ENCODE measurements at regions not wholly inside any gene's neighbourhood (a gene's known extent, or its start where the extent isn't known, plus 50 kb on each side); places are given as distances from the start of the nearest gene placed in this dataset.

GRCh38 chr13:30846311-30846710, 59.8 kb upstream of the MEDAG start:
- H3K27me3 ChIP-seq: no peaks in the 10 kb centered on the region
- H3K9me3 ChIP-seq (ENCODE audit: low read depth): no peaks in the 10 kb centered on the region
- H3K4me1 ChIP-seq (ENCODE audit: low read depth): no peaks in the 10 kb centered on the region
- H3K27ac ChIP-seq: no peak overlapping the region
- no peak overlapping the region for H3K4me3 ChIP-seq
- no peak for TF ChIP-seq CTCF (IDR thresholded peaks at IDR 0.05; ENCODE audit: low read depth, low read length)
- no peaks in the 10 kb centered on the region for H3K36me3 ChIP-seq
- peak in 1 of 2 donors; percentile 55 for DNase-seq (ENCODE audit: low read depth in 1 of 2, low spot score in 1 of 2)

- no peak for TF ChIP-seq CTCF (IDR thresholded peaks at IDR 0.05; ENCODE audit: low read depth, low read length)
- H3K4me1 ChIP-seq (ENCODE audit: low read depth): no peaks in the 10 kb centered on the region
Observed at GRCh38 chr13:30846866-30847265, 59.2 kb upstream of the MEDAG start.

GRCh38 chr13:30847650-30848307, 58.3 kb upstream of the MEDAG start:
- no peak for TF ChIP-seq CTCF (IDR thresholded peaks at IDR 0.05; ENCODE audit: low read depth, low read length)
- H3K4me1 ChIP-seq (ENCODE audit: low read depth): no peaks in the 10 kb centered on the region
- H3K9me3 ChIP-seq (ENCODE audit: low read depth): no peaks in the 10 kb centered on the region
- H3K36me3 ChIP-seq: no peaks in the 10 kb centered on the region
- no peak overlapping the region for H3K4me3 ChIP-seq
- DNase-seq (ENCODE audit: low read depth in 1 of 2, low spot score in 1 of 2): peak in 1 of 2 donors; percentile 99
- no peak overlapping the region for H3K27ac ChIP-seq
- no peaks in the 10 kb centered on the region for H3K27me3 ChIP-seq

More at GRCh38 chr13:30846866-30847265, 59.2 kb upstream of the MEDAG start:
- Histone ChIP-seq H3K36me3 (no peaks in the 10 kb centered on the region), H3K9me3 (ENCODE audit: low read depth) (no peaks in the 10 kb centered on the region), H3K27ac (no peak overlapping the region), H3K4me3 (no peak overlapping the region), H3K27me3 (no peaks in the 10 kb centered on the region)
- DNase-seq (ENCODE audit: low read depth in 1 of 2, low spot score in 1 of 2): no peak

GRCh38 chr13:30848332-30849027, 57.6 kb upstream of the MEDAG start:
- no peaks in the 10 kb centered on the region for H3K36me3 ChIP-seq
- H3K27ac ChIP-seq: no peak overlapping the region
- no peak for TF ChIP-seq CTCF (IDR thresholded peaks at IDR 0.05; ENCODE audit: low read depth, low read length)
- no peaks in the 10 kb centered on the region for H3K9me3 ChIP-seq (ENCODE audit: low read depth)
- no peaks in the 10 kb centered on the region for H3K27me3 ChIP-seq
- DNase-seq (ENCODE audit: low read depth in 1 of 2, low spot score in 1 of 2): no peak
- H3K4me1 ChIP-seq (ENCODE audit: low read depth): no peaks in the 10 kb centered on the region
- no peak overlapping the region for H3K4me3 ChIP-seq

GRCh38 chr13:30849611-30850010, 56.5 kb upstream of the MEDAG start:
- Histone ChIP-seq H3K4me1 (ENCODE audit: low read depth) (no peaks in the 10 kb centered on the region), H3K27me3 (no peaks in the 10 kb centered on the region), H3K4me3 (no peak overlapping the region), H3K9me3 (ENCODE audit: low read depth) (no peaks in the 10 kb centered on the region), H3K36me3 (no peaks in the 10 kb centered on the region), H3K27ac (no peak overlapping the region)
- TF ChIP-seq CTCF (IDR thresholded peaks at IDR 0.05; ENCODE audit: low read depth, low read length): no peak
- DNase-seq (ENCODE audit: low read depth in 1 of 2, low spot score in 1 of 2): no peak
